Loucy (cell line): ENCODE measurements at regions not wholly inside any gene's neighbourhood (a gene's known extent, or its start where the extent isn't known, plus 50 kb on each side); places are given as distances from the start of the nearest gene placed in this dataset.

Source experiments
- EZH2phosphoT487 ChIP-seq: fragments of 200-600 bp; IDR thresholded peaks from 2 replicates; pipeline ENCODE4 v1.6.1; 2018; ENCODE audit warnings: antibody characterized with exemption, mild to moderate bottlenecking, moderate library complexity, borderline replicate concordance
- TF ChIP-seq, protein P1 (sequence below): fragments of 200-600 bp; sonication (generic); conservative IDR thresholded peaks from 2 replicates; pipeline ENCODE4 v1.5.1; 2014; ENCODE audit warnings: mild to moderate bottlenecking, antibody characterized with exemption, low read length

DNA sequence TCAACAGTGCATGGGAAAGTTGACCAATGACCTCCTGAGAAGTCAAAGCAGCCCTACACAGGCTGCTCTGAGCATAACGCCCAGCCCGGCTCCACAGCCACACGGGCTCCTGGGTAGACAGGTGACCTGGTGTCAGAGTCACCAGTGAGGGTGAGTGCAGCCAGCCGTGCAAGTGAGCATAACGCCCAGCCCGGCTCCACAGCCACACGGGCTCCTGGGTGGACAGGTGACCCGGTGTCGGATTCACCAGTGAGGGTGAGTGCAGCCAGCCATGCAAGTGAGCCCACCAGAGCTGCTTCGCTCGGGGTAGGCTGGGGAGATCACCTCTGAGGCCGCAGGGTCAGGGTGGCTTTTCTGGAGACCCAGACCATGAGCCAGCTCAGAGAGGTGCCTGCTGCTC, 94.3 kb upstream of the TMEM18 start:
- TF ChIP-seq, protein P1, sequence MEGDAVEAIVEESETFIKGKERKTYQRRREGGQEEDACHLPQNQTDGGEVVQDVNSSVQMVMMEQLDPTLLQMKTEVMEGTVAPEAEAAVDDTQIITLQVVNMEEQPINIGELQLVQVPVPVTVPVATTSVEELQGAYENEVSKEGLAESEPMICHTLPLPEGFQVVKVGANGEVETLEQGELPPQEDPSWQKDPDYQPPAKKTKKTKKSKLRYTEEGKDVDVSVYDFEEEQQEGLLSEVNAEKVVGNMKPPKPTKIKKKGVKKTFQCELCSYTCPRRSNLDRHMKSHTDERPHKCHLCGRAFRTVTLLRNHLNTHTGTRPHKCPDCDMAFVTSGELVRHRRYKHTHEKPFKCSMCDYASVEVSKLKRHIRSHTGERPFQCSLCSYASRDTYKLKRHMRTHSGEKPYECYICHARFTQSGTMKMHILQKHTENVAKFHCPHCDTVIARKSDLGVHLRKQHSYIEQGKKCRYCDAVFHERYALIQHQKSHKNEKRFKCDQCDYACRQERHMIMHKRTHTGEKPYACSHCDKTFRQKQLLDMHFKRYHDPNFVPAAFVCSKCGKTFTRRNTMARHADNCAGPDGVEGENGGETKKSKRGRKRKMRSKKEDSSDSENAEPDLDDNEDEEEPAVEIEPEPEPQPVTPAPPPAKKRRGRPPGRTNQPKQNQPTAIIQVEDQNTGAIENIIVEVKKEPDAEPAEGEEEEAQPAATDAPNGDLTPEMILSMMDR: no peak
- TF ChIP-seq EZH2phosphoT487: no peak
